Kidney (tissue), 13 donors: ENCODE measurements at regions not wholly inside any gene's neighbourhood (a gene's known extent, or its start where the extent isn't known, plus 50 kb on each side); places are given as distances from the start of the nearest gene placed in this dataset.

ENCODE experiments used
- DNase-seq, 5 donors: peaks; one replicate each; pipeline ENCODE4 v3.0.0-alpha.2; 2013 to 2020
- FAIRE-seq: peaks from 2 replicates; lab custom pipeline; 2012; peaks lifted over from hg19 to GRCh38; lab: Jason Lieb, UNC
- H3K27ac ChIP-seq, 2 donors: one replicate each; pipeline ENCODE4 v1.7.0; 2013; ENCODE audit warnings: low read depth in 2 of 2, low read length in 2 of 2, inconsistent platforms in 1 of 2
- H3K27me3 ChIP-seq: one replicate; pipeline ENCODE4 v1.7.1; 2013; ENCODE audit warnings: low read length, inconsistent platforms; ENCODE audit not compliant: control insufficient read depth, insufficient read depth
- H3K36me3 ChIP-seq, 3 donors: one replicate each; pipeline versions ENCODE4 v1.7.0 to v1.7.1; 2013; ENCODE audit warnings: low read length in 3 of 3, control low read depth in 1 of 3, inconsistent platforms in 1 of 3; ENCODE audit not compliant: insufficient read depth in 3 of 3, control insufficient read depth in 2 of 3
- H3K4me1 ChIP-seq, 3 donors: one replicate each; pipeline versions ENCODE4 v1.7.0 to v1.7.1; 2013; ENCODE audit warnings: low read length in 3 of 3, inconsistent platforms in 1 of 3, low read depth in 1 of 3; ENCODE audit not compliant: control insufficient read depth in 2 of 3, insufficient read depth in 2 of 3
- H3K4me3 ChIP-seq, 3 donors: one replicate each; pipeline versions ENCODE4 v1.7.0 to v1.8.1; 2013; ENCODE audit warnings: low read length in 3 of 3, control low read depth in 1 of 3, inconsistent platforms in 1 of 3
- H3K9ac ChIP-seq, 3 donors: one replicate each; pipeline versions ENCODE4 v1.7.0 to v1.7.1; 2013; ENCODE audit warnings: low read length in 3 of 3, control low read depth in 1 of 3, inconsistent platforms in 1 of 3
- H3K9me3 ChIP-seq, 3 donors: one replicate each; pipeline versions ENCODE4 v1.7.0 to v1.7.1; 2013; ENCODE audit warnings: low read length in 3 of 3, control low read depth in 1 of 3, inconsistent platforms in 1 of 3; ENCODE audit not compliant: control insufficient read depth in 2 of 3, insufficient read depth in 1 of 3
- CTCF ChIP-seq: IDR thresholded peaks from 3 replicates; pipeline ENCODE4 v1.5.1; 2012; ENCODE audit warnings: mild to moderate bottlenecking, moderate library complexity, borderline replicate concordance; ENCODE audit not compliant: insufficient read depth; ENCODE audit errors: extremely low read depth
- intact Hi-C: fragments of 100-400 bp; cut with DNase I; formaldehyde crosslinking; loops from one replicate; pipeline ENCODE4 v1.11.1; 2022
- donor health status: control.
- donor health status: control.
- donor health status: control.
- donor health status: control.
- donor health status: control.
- donor health status: DM: yes; HTN: yes; CAD: no.
- donor health status: Normal renal cell carcinoma (clear cell type).

- H3K27me3 ChIP-seq = no peaks in the 10 kb centered on the region
- H3K27ac ChIP-seq = no peak overlapping the region
- peaks cover 0 to 3% (median 0%) of the 10 kb centered on the region in 3 donors for H3K4me1 ChIP-seq
- DNase-seq = no peak
- H3K9ac ChIP-seq = no peak overlapping the region
- no peaks in the 10 kb centered on the region for H3K9me3 ChIP-seq
- no peaks in the 10 kb centered on the region for H3K36me3 ChIP-seq
- intact Hi-C loops = no loop called here
- no peak for FAIRE-seq
- H3K4me3 ChIP-seq = no peak overlapping the region
- no peak for TF ChIP-seq CTCF
These were observed 98.0 kb downstream of the TTLL2 start for GRCh38 chr6:167422934-167423333.

- no peak for FAIRE-seq
- no peaks in the 10 kb centered on the region for H3K36me3 ChIP-seq
- no peak for TF ChIP-seq CTCF
- intact Hi-C loops = no loop called here
- H3K4me3 ChIP-seq = no peak overlapping the region
- peaks cover 0 to 3% (median 0%) of the 10 kb centered on the region in 3 donors for H3K4me1 ChIP-seq
- H3K27me3 ChIP-seq = no peaks in the 10 kb centered on the region
- no peak for DNase-seq
- H3K9me3 ChIP-seq = no peaks in the 10 kb centered on the region
- H3K27ac ChIP-seq = no peak overlapping the region
- H3K9ac ChIP-seq = no peak overlapping the region
These were observed 99.3 kb downstream of the TTLL2 start for GRCh38 chr6:167424060-167424673.

- H3K36me3 ChIP-seq = no peaks in the 10 kb centered on the region
These were observed 99.8 kb downstream of the TTLL2 start for GRCh38 chr6:167424700-167425099.

More at GRCh38 chr6:167424700-167425099, 99.8 kb downstream of the TTLL2 start:
- H3K9me3 ChIP-seq = no peaks in the 10 kb centered on the region
- FAIRE-seq (no peak), DNase-seq (no peak)
- intact Hi-C loops = no loop called here
- no peak overlapping the region for H3K4me3 ChIP-seq
- peaks cover 0 to 3% (median 0%) of the 10 kb centered on the region in 3 donors for H3K4me1 ChIP-seq
- no peak for TF ChIP-seq CTCF
- no peaks in the 10 kb centered on the region for H3K27me3 ChIP-seq
- no peak overlapping the region for H3K9ac ChIP-seq
- H3K27ac ChIP-seq = no peak overlapping the region
